Kasumi-1 (cell line): ENCODE measurements at regions not wholly inside any gene's neighbourhood (a gene's known extent, or its start where the extent isn't known, plus 50 kb on each side); places are given as distances from the start of the nearest gene placed in this dataset.
"Not testable (repeated sequence)": the region's sequence is repeated elsewhere in the genome, so short reads cannot be mapped to it uniquely, and the experiment has no call there.

ENCODE experiments used
- DNase-seq, 2 experiments: peaks; one replicate each; lab custom pipeline; 2025; lab: John Stamatoyannopoulos, UW

- DNase-seq, result no peak
Measured at GRCh38 chr9:82895822-82896110, 167.2 kb downstream of the RASEF start.

GRCh38 chr9:82903503-82903902, 159.4 kb downstream of the RASEF start:
- peak in 1 of 2 experiments; percentile 11 for DNase-seq

GRCh38 chr9:82911996-82912395, 150.9 kb downstream of the RASEF start:
- DNase-seq, result no peak

GRCh38 chr9:82912645-82913044, 150.3 kb downstream of the RASEF start:
- no peak for DNase-seq

- not testable (repeated sequence) for DNase-seq
Measured at GRCh38 chr9:82916238-82916637, 146.7 kb downstream of the RASEF start.

- DNase-seq, result no peak
Measured at GRCh38 chr9:82920154-82920553, 142.8 kb downstream of the RASEF start.

- no peak for DNase-seq
Measured at GRCh38 chr9:82922686-82923085, 140.3 kb downstream of the RASEF start.

- no peak for DNase-seq
Measured at GRCh38 chr9:82923092-82923911, 139.6 kb downstream of the RASEF start.

- no peak for DNase-seq
Measured at GRCh38 chr9:82923912-82924605, 138.9 kb downstream of the RASEF start.
